HEK293 (cell line): ENCODE measurements at regions not wholly inside any gene's neighbourhood (a gene's known extent, or its start where the extent isn't known, plus 50 kb on each side); places are given as distances from the start of the nearest gene placed in this dataset.

Experiments
- CTCF ChIP-seq: fragments of 450-650 bp; formaldehyde crosslinking; IDR thresholded peaks from 2 replicates; pipeline ENCODE4 v1.5.1; 2016; ENCODE audit warnings: missing biosample characterization, missing genetic modification characterization
- PRDM1 ChIP-seq: fragments of 450-650 bp; formaldehyde crosslinking; IDR thresholded peaks from 2 replicates; pipeline ENCODE4; 2016; ENCODE audit warnings: missing biosample characterization, missing genetic modification characterization
- RBAK ChIP-seq: fragments of 450-650 bp; formaldehyde crosslinking; IDR thresholded peaks from 2 replicates; pipeline ENCODE4 v1.5.1; 2016; ENCODE audit warnings: missing biosample characterization, missing genetic modification characterization
- SETDB1 ChIP-seq: IDR thresholded peaks from one replicate; pipeline ENCODE4 v1.6.1; 2017; ENCODE audit warnings: mild to moderate bottlenecking, low read length, moderate library complexity, mixed read lengths; ENCODE audit not compliant: insufficient read length
- TCF7L2 ChIP-seq: IDR thresholded peaks from 2 replicates; pipeline ENCODE4 v1.6.1; 2011; ENCODE audit warnings: low read depth, mild to moderate bottlenecking, inconsistent platforms, low read length, moderate library complexity, borderline replicate concordance
- ZBTB44 ChIP-seq: fragments of 450-650 bp; IDR thresholded peaks from 2 replicates; pipeline ENCODE4 v1.5.1; 2018; ENCODE audit warnings: missing biosample characterization, mild to moderate bottlenecking, missing genetic modification characterization
- ZFP37 ChIP-seq: fragments of 450-650 bp; formaldehyde crosslinking; IDR thresholded peaks from 2 replicates; pipeline ENCODE4 v1.5.1; 2016; ENCODE audit warnings: missing biosample characterization, missing genetic modification characterization
- ZNF121 ChIP-seq: fragments of 450-650 bp; formaldehyde crosslinking; IDR thresholded peaks from 2 replicates; pipeline ENCODE4 v1.5.1; 2016; ENCODE audit warnings: missing biosample characterization, missing genetic modification characterization
- ZNF274 ChIP-seq, 2 experiments: fragments of 200-500 bp in 1 of 2; fragments of 450-650 bp in 1 of 2; sonication (Bioruptor generic) in 1 of 2; formaldehyde crosslinking in 1 of 2; IDR thresholded peaks; 2 replicates each; pipeline versions ENCODE4 v1.5.1 to v1.6.1; 2014 to 2016; ENCODE audit warnings: borderline replicate concordance in 1 of 2, inconsistent platforms in 1 of 2, low read length in 1 of 2, missing biosample characterization in 1 of 2, missing genetic modification characterization in 1 of 2
- ZNF292 ChIP-seq: fragments of 450-650 bp; formaldehyde crosslinking; IDR thresholded peaks from 2 replicates; pipeline ENCODE4 v1.5.1; 2016; ENCODE audit warnings: low read depth, missing biosample characterization, missing genetic modification characterization, borderline replicate concordance
- ZNF350 ChIP-seq: fragments of 450-650 bp; formaldehyde crosslinking; IDR thresholded peaks from 2 replicates; pipeline ENCODE4 v1.5.0; 2017; ENCODE audit warnings: missing biosample characterization, mild to moderate bottlenecking, missing genetic modification characterization
- ZNF555 ChIP-seq: fragments of 450-650 bp; formaldehyde crosslinking; conservative IDR thresholded peaks from 2 replicates; pipeline ENCODE4 v1.5.1; 2017; ENCODE audit warnings: missing biosample characterization, mild to moderate bottlenecking, missing genetic modification characterization, inconsistent platforms
- ZNF639 ChIP-seq: fragments of 450-650 bp; formaldehyde crosslinking; IDR thresholded peaks from 2 replicates; pipeline ENCODE4 v1.5.1; 2016; ENCODE audit warnings: missing biosample characterization, missing genetic modification characterization
- ZNF670 ChIP-seq: fragments of 450-650 bp; formaldehyde crosslinking; IDR thresholded peaks from 2 replicates; pipeline ENCODE4 v1.5.1; 2016; ENCODE audit warnings: missing biosample characterization, missing genetic modification characterization, low read depth

- TF ChIP-seq SETDB1 = no peak
- no peak for TF ChIP-seq ZNF670 (tag by site-specific recombination)
- no peak for TF ChIP-seq ZBTB44 (tag by site-specific recombination)
- no peak for TF ChIP-seq CTCF
- TF ChIP-seq ZFP37 (tag by site-specific recombination) = no peak
- no peak for TF ChIP-seq ZNF350 (tag by site-specific recombination)
- TF ChIP-seq ZNF121 (tag by site-specific recombination) = no peak
- TF ChIP-seq ZNF292 (tag by site-specific recombination) = no peak
- no peak for TF ChIP-seq PRDM1 (tag by site-specific recombination)
- no peak for TF ChIP-seq ZNF274 (IDR thresholded peaks at IDR 0.05; ENCODE audit: low read length)
- no peak for TF ChIP-seq ZNF274 (tag by site-specific recombination; IDR thresholded peaks at IDR 0.05; ENCODE audit: borderline replicate concordance)
- TF ChIP-seq ZNF639 (tag by site-specific recombination) = no peak
- TF ChIP-seq TCF7L2 = no peak
- no peak for TF ChIP-seq RBAK (tag by site-specific recombination)
- no peak for TF ChIP-seq ZNF555 (tag by site-specific recombination)
Measured at GRCh38 chr6:141843178-141843834, 289.4 kb upstream of the GJE1 start.
